ENCODE measurements at regions not wholly inside any gene's neighbourhood (a gene's known extent, or its start where the extent isn't known, plus 50 kb on each side); places are given as distances from the start of the nearest gene placed in this dataset.

- TF ChIP-seq CTCF (conservative IDR thresholded peaks at IDR 0.05; ENCODE audit: low read depth, low read length) = no peak
- TF ChIP-seq EZH2 (IDR thresholded peaks at IDR 0.05; ENCODE audit: borderline replicate concordance, low read depth, low read length, poor library complexity, severe bottlenecking) = no peak
Observed at GRCh38 chr2:52779446-52779845, 988.2 kb upstream of the CHAC2 start.
